GM19438 (cell line): ENCODE measurements at regions not wholly inside any gene's neighbourhood (a gene's known extent, or its start where the extent isn't known, plus 50 kb on each side); places are given as distances from the start of the nearest gene placed in this dataset.
A peak's percentile ranks its signal among the peaks of the same experiment; 100 is the strongest.
"Not testable (repeated sequence)": the region's sequence is repeated elsewhere in the genome, so short reads cannot be mapped to it uniquely, and the experiment has no call there.

ENCODE experiments used
- ATAC-seq: cut with Tn5 transposase; IDR thresholded peaks from one replicate; pipeline ENCODE4 v1.9.1; 2021; ENCODE audit warnings: low read depth; ENCODE audit not compliant: unreplicated experiment

DNA sequence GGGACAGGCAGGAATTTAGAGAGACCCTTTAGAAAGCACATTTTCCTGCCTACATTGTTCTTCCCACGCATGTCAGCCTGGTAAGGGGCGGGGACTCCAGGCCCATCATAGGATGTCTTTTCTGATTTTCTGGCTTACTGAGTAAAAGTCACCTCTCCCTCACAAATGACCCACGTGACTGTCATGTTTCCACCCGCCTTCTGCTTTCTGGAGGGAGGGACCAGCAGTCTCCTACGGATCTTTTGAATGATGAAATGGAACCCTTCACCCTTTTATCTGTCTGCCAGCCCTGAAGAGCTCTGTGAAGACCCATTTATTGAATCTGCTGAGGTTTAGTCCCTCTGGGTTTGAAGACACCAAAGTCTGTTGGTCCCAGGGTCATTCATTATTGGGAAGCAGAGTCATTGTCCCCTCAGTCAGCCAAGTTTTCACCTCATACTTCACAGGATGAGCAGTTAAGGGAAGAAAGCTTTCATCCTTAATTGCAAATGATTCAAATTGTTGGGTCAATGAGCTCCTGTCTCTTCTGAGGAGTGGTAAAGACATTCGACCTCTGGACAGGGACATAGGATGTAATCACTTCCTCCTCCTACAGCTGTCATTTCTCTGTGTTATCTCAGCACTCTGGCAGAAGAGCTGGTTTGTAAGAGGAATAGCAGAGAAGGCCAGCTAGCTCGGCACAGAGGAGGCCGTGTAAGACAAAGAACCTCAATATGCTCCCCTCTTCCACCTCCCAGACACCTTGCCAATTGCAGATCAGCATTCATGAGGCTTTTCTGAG lies 446.1 kb downstream of the HS3ST3B1 start:
- ATAC-seq = no peak

DNA sequence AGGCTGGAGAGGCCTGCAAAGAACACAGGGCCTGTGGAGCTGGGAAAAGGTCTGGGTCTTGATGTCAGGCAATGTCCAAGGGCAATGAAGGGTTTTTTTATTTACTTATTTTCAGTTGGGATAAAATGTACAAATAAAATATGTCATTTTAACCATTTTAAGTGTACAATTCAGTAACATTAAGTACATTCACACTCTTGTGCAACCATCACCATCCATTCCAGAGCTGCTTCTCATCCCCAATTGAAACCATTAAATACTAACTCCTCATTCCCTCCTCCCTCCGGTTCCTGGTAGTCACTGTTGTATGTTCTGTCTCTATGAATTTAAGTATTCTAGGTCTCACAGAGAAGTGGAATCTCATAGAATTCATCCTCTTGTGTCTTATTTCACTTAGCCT lies 444.7 kb downstream of the HS3ST3B1 start:
- ATAC-seq = no peak

DNA sequence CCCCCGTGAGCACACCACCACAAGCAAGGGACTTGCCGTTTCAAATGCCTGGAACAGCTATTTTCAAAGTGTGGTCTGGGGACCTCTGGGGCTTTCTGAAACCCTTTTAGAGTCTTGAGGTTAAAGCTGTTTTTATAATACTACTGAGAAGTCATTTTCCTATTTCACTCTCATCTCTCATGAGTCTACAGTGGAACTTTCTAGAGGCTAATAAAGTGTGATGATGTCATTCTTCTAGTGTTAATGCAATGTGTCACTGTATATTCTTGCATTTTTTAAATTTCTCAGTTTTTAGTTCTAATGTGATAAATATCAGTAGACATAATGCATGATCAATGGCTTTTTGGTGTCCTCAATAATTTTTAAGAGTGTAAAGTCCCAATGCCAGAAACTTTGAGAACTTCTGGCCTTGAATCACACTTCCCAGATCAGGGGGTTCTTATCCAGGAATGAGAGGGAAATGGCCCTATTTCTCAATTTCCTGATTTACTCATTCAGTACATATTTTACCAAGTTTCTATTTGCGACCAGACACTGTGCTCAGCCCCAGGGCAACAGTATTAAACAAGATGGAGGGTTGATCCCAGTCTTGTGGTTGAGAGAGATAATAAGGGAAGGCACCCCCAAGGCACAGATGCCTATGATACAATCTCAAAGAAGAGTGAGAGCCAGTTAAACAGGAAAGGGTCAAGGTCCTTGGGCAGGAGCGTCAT lies 444.0 kb downstream of the HS3ST3B1 start:
- no peak for ATAC-seq

DNA sequence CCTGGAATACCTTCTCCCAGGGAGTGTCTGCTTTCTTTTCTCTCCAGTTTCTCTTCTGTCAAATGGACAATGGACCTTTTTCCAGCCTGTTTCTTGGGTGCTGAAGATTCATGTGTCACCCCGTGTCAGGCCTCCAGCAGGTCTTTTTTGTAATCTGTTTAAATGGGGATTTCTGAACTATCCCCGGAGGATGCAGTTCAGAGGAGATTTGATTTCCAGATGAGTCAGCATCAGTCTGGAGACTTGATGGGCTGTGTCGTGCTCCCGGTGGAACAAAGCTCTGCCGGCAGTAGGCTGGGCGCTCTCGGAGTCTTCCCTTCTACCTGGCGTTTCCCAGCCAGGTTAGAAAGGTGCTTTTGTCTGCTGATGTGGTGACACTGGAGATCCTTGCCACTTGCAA lies 440.6 kb downstream of the HS3ST3B1 start:
- ATAC-seq = no peak

DNA sequence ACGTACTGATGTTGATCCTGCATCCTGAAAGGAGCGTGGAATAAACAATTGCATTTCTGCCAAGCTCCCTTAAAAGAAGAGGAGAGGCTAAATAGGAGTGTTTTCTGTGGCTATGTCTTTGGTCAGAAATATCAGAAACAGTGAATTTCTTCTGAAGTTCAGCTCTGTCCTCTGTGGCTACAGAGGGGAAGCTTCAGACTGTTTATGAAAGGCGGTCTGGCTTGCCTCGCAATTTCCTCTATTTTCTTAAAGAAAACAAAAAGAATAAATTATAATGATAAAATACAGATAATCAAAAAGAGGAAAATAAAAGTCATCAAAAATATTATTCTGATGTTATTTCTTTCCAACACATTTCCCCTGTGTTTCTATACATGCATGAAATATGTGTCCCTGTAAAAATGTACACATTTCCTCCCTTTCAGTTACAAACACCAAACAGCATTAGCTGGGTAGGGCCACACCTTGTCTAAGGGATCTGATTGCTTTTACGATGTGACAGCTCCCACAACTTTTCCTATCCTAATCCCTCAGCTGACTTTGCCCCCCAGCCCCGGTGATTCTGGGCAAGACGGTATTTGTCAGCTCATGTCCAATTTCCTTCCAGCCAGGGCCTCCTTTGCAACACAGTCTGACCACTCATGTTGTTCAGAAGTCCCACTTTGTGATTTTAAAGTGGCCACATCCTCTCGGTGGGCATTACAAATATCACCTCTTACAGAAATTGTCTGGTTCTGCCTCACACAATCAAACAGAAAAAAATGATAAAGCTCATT lies 439.0 kb downstream of the HS3ST3B1 start:
- no peak for ATAC-seq

DNA sequence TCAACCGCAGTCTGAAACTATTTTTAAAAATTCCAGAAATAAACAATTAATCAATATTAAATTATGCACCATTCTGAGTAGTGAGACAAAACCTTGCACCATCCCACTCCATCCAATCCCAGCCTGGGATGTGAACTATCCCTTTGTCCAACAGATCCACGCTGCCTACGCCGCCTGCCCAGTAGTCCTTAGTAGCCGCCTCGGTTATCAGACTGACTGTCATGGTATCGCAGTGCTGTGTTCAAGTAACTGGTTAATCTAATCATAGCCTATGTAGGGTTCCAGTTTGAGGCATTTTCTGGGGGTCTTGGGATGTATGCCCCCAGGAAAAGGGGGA lies 437.7 kb downstream of the HS3ST3B1 start:
- ATAC-seq = no peak

DNA sequence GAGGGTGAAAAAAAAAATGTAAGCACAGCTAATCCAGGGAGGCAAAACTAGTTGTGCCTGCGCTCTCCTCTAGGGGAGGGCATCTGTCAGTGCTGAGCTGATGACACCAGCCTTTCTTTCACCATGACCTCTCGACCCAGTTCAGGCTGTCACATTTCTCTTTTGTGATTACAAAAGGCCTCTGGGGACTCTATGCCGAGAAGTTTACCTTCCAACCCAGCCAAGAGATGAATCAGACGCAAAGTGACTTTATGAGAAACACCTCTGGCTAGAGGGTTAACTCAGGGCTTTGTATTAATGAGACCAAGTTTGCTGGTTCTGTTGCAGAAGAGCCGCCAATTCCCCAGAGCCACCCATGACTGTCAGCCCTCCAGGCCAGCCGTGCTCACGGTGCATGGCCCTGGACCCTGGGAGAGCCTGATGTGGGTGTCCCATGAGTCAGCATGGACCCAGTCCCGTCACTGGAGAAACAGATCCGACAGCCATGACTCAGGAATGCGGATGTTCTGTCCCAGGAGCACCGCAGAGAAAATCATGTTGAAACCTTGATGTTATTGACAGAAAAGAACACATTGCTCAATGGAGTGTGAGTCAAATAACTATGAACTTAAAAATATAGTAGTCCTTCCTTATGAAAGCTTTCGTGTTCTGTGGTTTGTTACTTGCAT lies 437.2 kb downstream of the HS3ST3B1 start:
- ATAC-seq = peak; percentile 73

DNA sequence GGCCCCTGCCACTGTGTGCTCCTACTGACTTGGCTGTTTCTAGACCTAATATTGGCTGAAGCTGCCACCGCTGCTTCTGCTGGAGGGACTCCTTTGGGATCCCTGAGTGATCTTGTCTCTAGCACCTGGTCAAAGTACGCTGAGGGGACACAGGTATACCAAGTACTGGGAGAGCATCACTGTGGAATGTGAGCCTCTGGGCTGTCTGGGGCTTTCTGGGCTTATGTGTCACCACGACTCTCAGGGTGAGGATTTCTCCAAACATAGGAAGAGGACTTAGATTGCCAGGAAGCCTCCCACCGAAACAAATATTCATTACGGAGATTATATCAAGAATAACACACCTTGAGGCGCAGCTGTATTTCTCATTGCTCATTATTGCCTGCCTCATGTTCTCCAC lies 435.8 kb downstream of the HS3ST3B1 start:
- no peak for ATAC-seq

DNA sequence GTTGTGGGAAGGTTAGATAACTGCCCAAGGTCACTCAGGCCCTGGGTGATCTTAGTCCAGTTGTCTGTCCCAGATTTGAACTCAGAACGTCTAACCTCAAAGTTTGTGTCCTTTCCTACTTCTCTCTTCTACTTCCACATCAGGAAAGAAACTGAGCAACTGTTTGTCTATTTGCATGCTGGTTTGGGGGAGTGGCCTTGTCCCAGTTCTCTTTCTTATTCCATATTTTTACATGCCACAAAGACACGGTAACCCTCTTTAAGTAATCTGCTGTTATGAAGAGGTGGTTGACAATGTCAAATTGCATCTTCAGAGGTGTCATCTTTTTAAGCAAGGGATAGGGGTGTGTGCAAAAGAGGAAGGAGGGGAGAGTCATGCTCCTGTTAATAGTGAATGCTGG lies 432.5 kb downstream of the HS3ST3B1 start:
- no peak for ATAC-seq

DNA sequence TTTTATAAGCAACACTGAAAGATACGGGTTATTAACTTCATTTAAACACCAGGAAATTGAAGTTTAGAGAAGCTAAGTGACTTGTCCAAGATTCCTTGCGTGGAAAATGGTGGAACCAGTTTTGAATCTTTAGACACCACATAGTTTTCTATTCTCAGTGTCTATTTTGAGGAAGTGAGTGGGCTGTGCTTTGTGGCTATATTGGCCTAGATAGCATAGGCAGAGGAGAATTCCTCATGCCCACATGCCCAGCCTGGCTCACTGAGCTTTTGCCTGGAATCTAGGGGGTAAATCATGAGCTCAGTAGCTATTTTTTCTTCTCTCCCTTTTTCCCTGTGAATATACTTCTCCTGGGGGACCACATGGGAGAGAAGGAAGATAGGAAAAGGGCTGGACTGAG lies 431.3 kb downstream of the HS3ST3B1 start:
- ATAC-seq = no peak

DNA sequence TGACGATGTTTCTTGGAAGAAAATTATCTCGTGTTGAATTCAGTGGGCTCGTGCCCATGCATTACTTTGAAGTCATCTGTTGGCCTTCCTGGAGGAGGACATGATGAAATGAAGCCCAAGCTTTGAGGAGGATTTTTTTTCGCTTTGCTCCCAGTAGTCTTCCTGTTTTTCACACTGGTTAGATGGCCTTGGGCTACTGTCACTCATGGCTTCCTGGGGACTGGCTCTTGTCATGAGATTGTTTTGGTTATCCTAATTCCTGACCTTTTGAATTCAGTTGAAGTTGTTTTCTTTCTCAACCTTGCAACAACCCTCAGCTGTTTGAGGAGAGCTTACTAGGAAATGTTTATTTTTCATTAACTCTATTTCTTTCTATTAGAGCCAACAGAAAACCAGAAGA lies 430.7 kb downstream of the HS3ST3B1 start:
- ATAC-seq = no peak

DNA sequence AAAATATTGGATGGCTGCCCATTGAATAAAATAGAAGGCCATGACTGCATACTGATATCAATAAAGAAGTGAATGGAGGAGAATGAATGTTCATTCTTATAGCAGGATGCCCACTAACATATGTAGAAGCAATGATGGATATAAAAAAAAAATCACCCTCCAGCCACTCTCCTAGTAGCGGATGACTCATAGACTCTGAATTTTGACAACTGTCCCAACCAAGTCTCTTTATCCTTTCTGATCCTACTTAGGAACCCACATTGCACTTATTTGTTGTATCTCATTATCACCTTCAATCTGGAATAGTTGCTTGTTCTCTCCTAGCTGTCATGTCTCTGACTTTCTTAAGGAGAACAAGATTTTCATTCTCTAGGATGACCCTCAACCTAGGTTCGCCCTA lies 429.9 kb downstream of the HS3ST3B1 start:
- ATAC-seq = no peak

DNA sequence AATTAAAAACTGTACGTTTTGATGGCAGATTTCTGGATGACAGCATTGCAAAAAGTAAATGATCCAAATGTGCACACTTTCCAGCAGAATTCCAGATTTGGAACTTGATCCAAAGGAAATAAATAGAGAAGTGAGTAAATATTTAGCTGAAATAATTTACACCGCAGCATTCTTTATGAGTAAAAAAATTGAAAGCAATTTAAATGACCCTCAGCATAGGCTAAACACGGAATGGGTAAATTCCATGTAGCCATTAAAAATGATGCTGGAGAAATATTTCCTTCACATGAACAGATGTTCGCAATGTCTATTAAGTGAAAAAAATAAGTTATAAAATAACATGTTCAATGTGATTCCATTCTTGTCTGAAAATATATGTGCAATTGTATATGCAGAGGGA lies 424.8 kb downstream of the HS3ST3B1 start:
- no peak for ATAC-seq

DNA sequence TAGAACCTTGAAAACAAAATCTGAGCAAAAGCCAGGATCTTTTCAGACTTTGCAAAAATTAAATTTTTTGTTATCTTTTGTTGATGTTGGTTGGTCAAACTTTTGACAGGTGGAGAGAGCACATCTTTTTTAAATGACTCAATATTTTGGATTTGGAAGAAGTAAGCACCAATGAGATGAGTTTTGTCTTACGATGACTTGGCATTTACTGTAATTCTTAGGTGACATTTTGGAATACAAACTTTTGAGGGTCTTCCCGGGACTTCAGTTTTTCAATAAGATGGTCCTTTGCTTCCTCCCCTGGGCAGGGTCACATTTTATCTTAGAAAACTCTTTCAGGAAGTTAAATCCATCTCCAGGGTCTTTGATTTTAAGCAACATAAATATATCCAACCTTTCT lies 423.9 kb downstream of the HS3ST3B1 start:
- no peak for ATAC-seq

DNA sequence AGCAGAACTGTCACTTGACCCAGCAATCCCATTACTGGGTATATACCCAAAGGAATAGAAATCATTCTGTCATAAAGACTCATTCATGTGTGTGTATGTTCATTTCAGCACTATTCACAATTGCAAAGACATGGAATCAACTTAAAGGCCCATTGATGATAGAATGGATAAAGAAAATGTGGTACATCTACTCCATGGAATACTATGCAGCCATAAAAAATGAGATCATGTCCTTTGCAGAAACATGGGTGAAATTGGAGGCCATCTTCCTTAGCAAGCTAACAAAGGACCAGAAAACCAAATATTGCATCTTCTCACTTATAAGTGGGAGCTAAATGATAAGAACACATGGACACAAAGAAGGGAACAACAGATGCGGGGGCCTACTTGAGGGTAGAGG lies 422.5 kb downstream of the HS3ST3B1 start:
- not testable (repeated sequence) for ATAC-seq

DNA sequence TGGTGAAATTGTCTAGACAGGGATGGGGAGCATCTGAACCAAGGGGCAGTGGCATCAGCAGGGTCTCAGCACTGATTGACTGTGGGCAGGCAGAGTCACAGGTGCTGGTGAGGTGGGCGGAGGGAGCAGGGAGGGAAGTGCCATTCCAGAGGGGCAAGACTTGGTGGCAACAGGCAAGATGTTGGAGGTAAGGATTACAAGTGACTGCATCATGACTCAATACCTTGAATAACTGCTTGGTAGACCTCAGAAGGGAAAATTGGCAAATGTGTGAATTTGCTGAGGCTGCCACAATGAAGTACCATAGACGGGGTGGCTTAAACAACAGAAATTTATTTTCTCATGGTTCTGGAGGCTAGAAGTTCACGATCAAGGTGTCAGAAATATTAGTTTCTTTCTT lies 419.1 kb downstream of the HS3ST3B1 start:
- ATAC-seq = no peak

DNA sequence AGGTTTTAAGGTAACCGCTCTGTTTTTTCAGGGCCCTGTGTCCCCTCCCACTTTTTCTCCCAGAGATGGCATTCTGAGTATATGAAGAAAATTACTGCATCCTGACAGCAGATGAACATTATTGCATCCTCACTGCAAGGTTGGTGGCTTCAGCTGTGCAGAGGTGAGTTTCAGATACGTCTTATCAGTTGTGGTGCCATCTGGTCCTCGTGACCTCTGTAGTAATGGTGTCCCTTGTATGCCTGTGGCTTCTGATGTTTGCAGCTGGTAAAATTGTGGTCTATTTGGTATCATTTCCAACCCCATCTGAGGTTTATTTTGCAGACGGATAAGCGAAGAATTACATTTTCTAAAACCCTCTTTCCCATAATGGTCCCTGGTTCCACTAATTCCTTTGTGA lies 417.0 kb downstream of the HS3ST3B1 start:
- ATAC-seq = no peak

DNA sequence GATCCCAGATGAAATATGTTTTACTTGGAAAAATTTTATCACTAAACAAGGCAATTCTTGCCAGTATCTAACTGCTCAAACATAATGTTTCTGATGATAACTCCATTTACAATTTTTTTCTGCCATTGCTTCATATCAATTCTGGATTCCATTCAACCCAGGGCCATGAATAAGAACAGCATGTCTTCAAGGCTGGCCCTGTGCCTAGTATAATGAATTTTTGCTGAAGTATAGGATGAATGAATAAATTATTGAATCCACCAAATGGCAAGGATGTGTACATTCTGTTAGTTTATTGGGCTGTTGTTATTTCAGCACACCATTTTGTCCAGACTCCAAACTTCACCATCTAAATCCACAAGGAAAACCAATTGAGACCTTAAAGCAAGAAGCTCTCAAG lies 414.7 kb downstream of the HS3ST3B1 start:
- no peak for ATAC-seq

DNA sequence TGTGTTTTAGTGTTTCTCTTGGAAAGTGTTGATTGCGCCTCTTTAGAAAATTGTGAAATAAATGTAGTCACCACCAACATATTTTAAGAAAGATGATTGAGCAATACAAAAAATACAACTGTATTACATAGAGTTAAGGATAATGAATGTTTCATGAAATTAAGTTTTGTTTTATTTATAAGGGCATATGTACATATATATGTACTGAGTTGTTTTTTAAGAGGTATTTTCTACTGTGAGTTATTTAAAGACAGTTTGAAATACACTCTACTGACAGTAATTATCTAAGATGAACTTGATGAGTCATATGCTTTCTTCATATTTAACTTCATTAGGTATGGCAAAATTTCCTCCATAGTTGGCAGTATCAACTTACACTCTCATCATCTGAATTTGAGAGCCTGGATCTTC lies 411.7 kb downstream of the HS3ST3B1 start:
- ATAC-seq = no peak

DNA sequence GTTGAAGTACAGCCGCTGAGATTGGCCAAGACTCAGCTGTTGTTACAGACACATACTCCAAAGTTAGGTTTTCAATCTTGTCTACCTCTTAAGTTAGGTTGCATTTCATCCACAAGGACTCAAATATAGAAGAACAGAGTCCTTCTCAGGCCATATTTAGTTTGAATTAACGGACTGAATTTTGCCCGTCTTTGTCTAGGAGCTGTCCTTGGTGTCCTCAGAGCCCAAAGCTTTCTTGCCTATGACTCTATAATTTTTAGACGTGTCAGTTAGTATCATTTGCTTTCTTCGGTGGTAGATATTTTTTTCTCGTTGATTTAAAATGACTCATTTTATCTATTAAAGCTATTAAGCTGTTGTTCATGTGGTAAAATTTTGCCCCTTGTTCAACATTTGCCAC lies 403.2 kb downstream of the HS3ST3B1 start:
- ATAC-seq = no peak

DNA sequence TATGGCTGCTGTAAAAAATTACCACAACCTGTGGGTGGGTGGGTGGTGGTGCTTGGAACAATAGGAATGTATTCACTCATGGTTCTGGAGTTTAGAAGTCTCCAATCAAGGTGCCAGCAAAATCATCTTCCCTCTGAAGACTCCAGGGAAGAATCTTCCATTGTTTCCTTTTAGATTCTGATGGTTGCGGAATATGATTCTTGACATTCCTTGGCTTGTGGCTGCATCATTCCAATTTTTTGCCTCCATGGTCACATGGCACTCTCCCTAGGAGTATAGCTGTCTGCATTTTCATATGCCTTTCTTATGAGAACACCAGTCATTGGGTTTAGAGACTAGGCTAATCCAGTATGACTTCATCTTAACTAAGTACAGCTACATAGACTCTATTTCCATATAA lies 401.0 kb downstream of the HS3ST3B1 start:
- ATAC-seq = no peak
